Neural cell (in vitro differentiated cells): ENCODE measurements at regions not wholly inside any gene's neighbourhood (a gene's known extent, or its start where the extent isn't known, plus 50 kb on each side); places are given as distances from the start of the nearest gene placed in this dataset.

Experiments used
- H2AFZ ChIP-seq: fragments of 200-600, 300-800 bp; sonication (generic), shearing (Covaris generic); 2 replicates; pipeline ENCODE4 v1.6.0; 2014; ENCODE audit warnings: low read depth, mild to moderate bottlenecking, antibody characterized with exemption, low read length, moderate library complexity
- H3F3A ChIP-seq: fragments of 200-600 bp; shearing (Covaris generic); 2 replicates; pipeline ENCODE4 v1.6.1; 2016; ENCODE audit warnings: mild to moderate bottlenecking, moderate library complexity, mixed read lengths, antibody characterized with exemption, low read length; ENCODE audit not compliant: insufficient read depth, poor library complexity, severe bottlenecking
- H3K27ac ChIP-seq: fragments of 200-600, 300-800 bp; sonication (generic), shearing (Covaris generic); 2 replicates; pipeline ENCODE4 v1.5.1; 2014; ENCODE audit warnings: mild to moderate bottlenecking, low read length, moderate library complexity
- H3K27me3 ChIP-seq: fragments of 300-800, 200-600 bp; sonication (generic), shearing (Covaris generic); 2 replicates; pipeline ENCODE4 v1.6.0; 2014; ENCODE audit warnings: mild to moderate bottlenecking, low read depth, low read length, moderate library complexity; ENCODE audit not compliant: insufficient read depth
- H3K36me3 ChIP-seq: fragments of 300-800, 200-600 bp; sonication (generic), shearing (Covaris generic); 2 replicates; pipeline ENCODE4 v1.5.1; 2014; ENCODE audit warnings: mild to moderate bottlenecking, antibody characterized with exemption, low read length, moderate library complexity; ENCODE audit not compliant: insufficient read depth
- H3K4me2 ChIP-seq: fragments of 300-800, 200-600 bp; sonication (generic), shearing (Covaris generic); 2 replicates; pipeline ENCODE4 v1.6.0; 2014; ENCODE audit warnings: mild to moderate bottlenecking, low read length
- H3K4me3 ChIP-seq: fragments of 300-800, 200-600 bp; sonication (generic), shearing (Covaris generic); 2 replicates; pipeline ENCODE4 v1.5.1; 2014; ENCODE audit warnings: mild to moderate bottlenecking, low read length, moderate library complexity
- H3K79me2 ChIP-seq: fragments of 200-600 bp; shearing (Covaris generic); replicated peaks from 2 replicates; pipeline ENCODE4 v1.6.0; 2014; ENCODE audit warnings: mild to moderate bottlenecking, low read length, moderate library complexity; ENCODE audit not compliant: insufficient read depth
- H3K9ac ChIP-seq: fragments of 300-800, 200-600 bp; sonication (generic), shearing (Covaris generic); 2 replicates; pipeline ENCODE4 v1.6.1; 2016; ENCODE audit warnings: mild to moderate bottlenecking, low read length, mixed read lengths
- H3K9me2 ChIP-seq: fragments of 200-600 bp; shearing (Covaris generic); 2 replicates; pipeline ENCODE4 v1.6.1; 2016; ENCODE audit warnings: mild to moderate bottlenecking, low read length, mixed read lengths; ENCODE audit not compliant: insufficient read depth
- H3K9me3 ChIP-seq: fragments of 200-600, 300-800 bp; sonication (generic), shearing (Covaris generic); 2 replicates; pipeline ENCODE4 v1.6.1; 2016; ENCODE audit warnings: mild to moderate bottlenecking, mixed run types, low read length, moderate library complexity, mixed read lengths
- H4K20me1 ChIP-seq: fragments of 200-600 bp; shearing (Covaris generic); 2 replicates; pipeline ENCODE4 v1.6.1; 2016; ENCODE audit warnings: mild to moderate bottlenecking, mixed run types; ENCODE audit not compliant: insufficient read depth
- EP300 ChIP-seq: fragments of 450-650 bp; conservative IDR thresholded peaks from 2 replicates; pipeline ENCODE4 v1.6.1; 2014; ENCODE audit warnings: antibody characterized with exemption, mild to moderate bottlenecking, moderate library complexity; ENCODE audit not compliant: poor library complexity, severe bottlenecking
- EZH2 ChIP-seq: fragments of 200-600, 300-800 bp; shearing (Covaris generic), sonication (generic); IDR thresholded peaks from 2 replicates; pipeline ENCODE4 v1.6.1; 2014; ENCODE audit warnings: antibody characterized with exemption, low read length, borderline replicate concordance, mild to moderate bottlenecking; ENCODE audit not compliant: insufficient read depth, poor library complexity, severe bottlenecking
- MXI1 ChIP-seq: fragments of 450-650 bp; conservative IDR thresholded peaks from 2 replicates; pipeline ENCODE4 v1.6.1; 2014; ENCODE audit warnings: antibody characterized with exemption, mild to moderate bottlenecking; ENCODE audit not compliant: poor library complexity, severe bottlenecking
- POLR2AphosphoS5 ChIP-seq: IDR thresholded peaks from 2 replicates; pipeline ENCODE4 v1.6.1; 2012
- RAD21 ChIP-seq: fragments of 450-650 bp; conservative IDR thresholded peaks from 2 replicates; pipeline ENCODE4 v1.6.1; 2014; ENCODE audit warnings: antibody characterized with exemption, mild to moderate bottlenecking, moderate library complexity
- SMC3 ChIP-seq: fragments of 450-650 bp; conservative IDR thresholded peaks from 2 replicates; pipeline ENCODE4 v1.6.1; 2014; ENCODE audit warnings: antibody characterized with exemption, mild to moderate bottlenecking, moderate library complexity; ENCODE audit not compliant: poor library complexity
- TAF1 ChIP-seq: IDR thresholded peaks from 2 replicates; pipeline ENCODE4 v1.6.1; 2012; ENCODE audit warnings: low read depth
- TF ChIP-seq, protein P1 (sequence below): IDR thresholded peaks from 2 replicates; pipeline ENCODE4 v1.6.1; 2012; ENCODE audit warnings: borderline replicate concordance
- TF ChIP-seq, protein P2 (sequence below): fragments of 450-650 bp; IDR thresholded peaks from 2 replicates; pipeline ENCODE4 v1.5.1; 2014; ENCODE audit warnings: antibody characterized with exemption, mild to moderate bottlenecking, moderate library complexity; ENCODE audit not compliant: poor library complexity, severe bottlenecking

- Histone ChIP-seq H3K4me2 (no peak overlapping the region), H3K27me3 (no peaks in the 10 kb centered on the region), H3K79me2 (no peaks in the 10 kb centered on the region), H3K9me3 (no peaks in the 10 kb centered on the region), H2AFZ (no peak overlapping the region), H3K36me3 (no peaks in the 10 kb centered on the region), H3K9ac (no peak overlapping the region), H4K20me1 (no peaks in the 10 kb centered on the region), H3K9me2 (no peaks in the 10 kb centered on the region), H3K27ac (no peak overlapping the region), H3K4me3 (no peak overlapping the region), H3F3A (no peaks in the 10 kb centered on the region)
- TF ChIP-seq EP300 (no peak), POLR2AphosphoS5 (no peak), SMC3 (no peak), TAF1 (no peak)
- TF ChIP-seq, protein P1, sequence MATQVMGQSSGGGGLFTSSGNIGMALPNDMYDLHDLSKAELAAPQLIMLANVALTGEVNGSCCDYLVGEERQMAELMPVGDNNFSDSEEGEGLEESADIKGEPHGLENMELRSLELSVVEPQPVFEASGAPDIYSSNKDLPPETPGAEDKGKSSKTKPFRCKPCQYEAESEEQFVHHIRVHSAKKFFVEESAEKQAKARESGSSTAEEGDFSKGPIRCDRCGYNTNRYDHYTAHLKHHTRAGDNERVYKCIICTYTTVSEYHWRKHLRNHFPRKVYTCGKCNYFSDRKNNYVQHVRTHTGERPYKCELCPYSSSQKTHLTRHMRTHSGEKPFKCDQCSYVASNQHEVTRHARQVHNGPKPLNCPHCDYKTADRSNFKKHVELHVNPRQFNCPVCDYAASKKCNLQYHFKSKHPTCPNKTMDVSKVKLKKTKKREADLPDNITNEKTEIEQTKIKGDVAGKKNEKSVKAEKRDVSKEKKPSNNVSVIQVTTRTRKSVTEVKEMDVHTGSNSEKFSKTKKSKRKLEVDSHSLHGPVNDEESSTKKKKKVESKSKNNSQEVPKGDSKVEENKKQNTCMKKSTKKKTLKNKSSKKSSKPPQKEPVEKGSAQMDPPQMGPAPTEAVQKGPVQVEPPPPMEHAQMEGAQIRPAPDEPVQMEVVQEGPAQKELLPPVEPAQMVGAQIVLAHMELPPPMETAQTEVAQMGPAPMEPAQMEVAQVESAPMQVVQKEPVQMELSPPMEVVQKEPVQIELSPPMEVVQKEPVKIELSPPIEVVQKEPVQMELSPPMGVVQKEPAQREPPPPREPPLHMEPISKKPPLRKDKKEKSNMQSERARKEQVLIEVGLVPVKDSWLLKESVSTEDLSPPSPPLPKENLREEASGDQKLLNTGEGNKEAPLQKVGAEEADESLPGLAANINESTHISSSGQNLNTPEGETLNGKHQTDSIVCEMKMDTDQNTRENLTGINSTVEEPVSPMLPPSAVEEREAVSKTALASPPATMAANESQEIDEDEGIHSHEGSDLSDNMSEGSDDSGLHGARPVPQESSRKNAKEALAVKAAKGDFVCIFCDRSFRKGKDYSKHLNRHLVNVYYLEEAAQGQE: no peak
Observed at GRCh38 chr4:85062466-85062865, 96.0 kb upstream of the WDFY3 start.

DNA sequence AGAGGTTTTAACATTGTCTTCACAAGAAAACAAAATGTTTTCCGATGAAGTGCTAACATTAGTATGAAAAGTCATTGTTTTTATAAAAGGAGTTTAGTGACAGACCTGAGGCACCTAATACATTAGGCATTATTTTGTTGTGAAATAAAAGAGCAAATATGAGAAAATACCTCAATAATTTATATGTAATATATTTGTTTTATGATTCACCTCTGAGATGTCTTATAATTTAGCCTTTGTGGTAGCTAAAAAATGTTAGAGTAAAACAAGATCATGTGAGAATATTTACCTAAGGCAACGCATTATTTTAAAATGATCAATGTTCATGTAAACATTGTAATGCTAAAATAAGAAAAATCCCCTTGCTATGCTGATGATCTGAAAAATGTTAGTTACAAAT lies 100.9 kb upstream of the WDFY3 start:
- H3K9ac ChIP-seq: no peak overlapping the region
- H3F3A ChIP-seq: no peaks in the 10 kb centered on the region
- no peaks in the 10 kb centered on the region for H3K9me2 ChIP-seq
- no peak overlapping the region for H3K4me3 ChIP-seq
- H3K4me2 ChIP-seq: no peak overlapping the region
- H2AFZ ChIP-seq: no peak overlapping the region
- H4K20me1 ChIP-seq: no peaks in the 10 kb centered on the region
- H3K79me2 ChIP-seq: no peaks in the 10 kb centered on the region
- no peaks in the 10 kb centered on the region for H3K9me3 ChIP-seq
- H3K27ac ChIP-seq: no peak overlapping the region
- no peaks in the 10 kb centered on the region for H3K36me3 ChIP-seq
- no peaks in the 10 kb centered on the region for H3K27me3 ChIP-seq
- TF ChIP-seq SMC3: no peak
- TF ChIP-seq, protein P1: no peak

- no peak overlapping the region for H3K4me2 ChIP-seq
- H4K20me1 ChIP-seq: no peaks in the 10 kb centered on the region
Observed at GRCh38 chr4:85078016-85078415, 111.5 kb upstream of the WDFY3 start.

More at GRCh38 chr4:85078016-85078415, 111.5 kb upstream of the WDFY3 start:
- Histone ChIP-seq H3K36me3 (no peaks in the 10 kb centered on the region), H3K27ac (no peak overlapping the region), H3K9me3 (no peaks in the 10 kb centered on the region), H3K4me3 (no peak overlapping the region), H3K9ac (no peak overlapping the region), H3F3A (no peaks in the 10 kb centered on the region), H3K27me3 (no peaks in the 10 kb centered on the region), H3K9me2 (no peaks in the 10 kb centered on the region), H3K79me2 (no peaks in the 10 kb centered on the region), H2AFZ (no peak overlapping the region)
- TF ChIP-seq SMC3 (no peak), POLR2AphosphoS5 (no peak), TAF1 (no peak), EP300 (no peak), RAD21 (no peak), MXI1 (no peak), EZH2 (no peak)
- TF ChIP-seq, protein P1: no peak
- TF ChIP-seq, protein P2, sequence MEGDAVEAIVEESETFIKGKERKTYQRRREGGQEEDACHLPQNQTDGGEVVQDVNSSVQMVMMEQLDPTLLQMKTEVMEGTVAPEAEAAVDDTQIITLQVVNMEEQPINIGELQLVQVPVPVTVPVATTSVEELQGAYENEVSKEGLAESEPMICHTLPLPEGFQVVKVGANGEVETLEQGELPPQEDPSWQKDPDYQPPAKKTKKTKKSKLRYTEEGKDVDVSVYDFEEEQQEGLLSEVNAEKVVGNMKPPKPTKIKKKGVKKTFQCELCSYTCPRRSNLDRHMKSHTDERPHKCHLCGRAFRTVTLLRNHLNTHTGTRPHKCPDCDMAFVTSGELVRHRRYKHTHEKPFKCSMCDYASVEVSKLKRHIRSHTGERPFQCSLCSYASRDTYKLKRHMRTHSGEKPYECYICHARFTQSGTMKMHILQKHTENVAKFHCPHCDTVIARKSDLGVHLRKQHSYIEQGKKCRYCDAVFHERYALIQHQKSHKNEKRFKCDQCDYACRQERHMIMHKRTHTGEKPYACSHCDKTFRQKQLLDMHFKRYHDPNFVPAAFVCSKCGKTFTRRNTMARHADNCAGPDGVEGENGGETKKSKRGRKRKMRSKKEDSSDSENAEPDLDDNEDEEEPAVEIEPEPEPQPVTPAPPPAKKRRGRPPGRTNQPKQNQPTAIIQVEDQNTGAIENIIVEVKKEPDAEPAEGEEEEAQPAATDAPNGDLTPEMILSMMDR: no peak
